ENCODE measurements at regions not wholly inside any gene's neighbourhood (a gene's known extent, or its start where the extent isn't known, plus 50 kb on each side); places are given as distances from the start of the nearest gene placed in this dataset.

GRCh38 chr16:86426063-86426642 lies 84.2 kb upstream of the FOXF1 start:
- no TSS peak for BruUV-seq (replicated peaks)

More at GRCh38 chr16:86426063-86426642, 84.2 kb upstream of the FOXF1 start:
- no peaks in the 10 kb centered on the region for H3K9me3 ChIP-seq (ENCODE audit: control insufficient read depth in 1 of 2, insufficient read depth in 1 of 2, low read depth in 1 of 2, low read length in 2 of 2)
- ChIA-PET POLR2A (no interaction called here), CTCF (no interaction called here), RAD21 (ENCODE audit: low non-redundant PET in 1 of 2, low total read pairs in 2 of 2, uncharacterized antibody in 2 of 2, unreplicated experiment in 2 of 2) (interaction anchor here in 1 of 2 experiments (1.1 kb wide), 1 partner anchor 173 kb away, joined by 3 read pairs; no protein-coding TSS in a partner anchor)
- no peaks in the 10 kb centered on the region for H3K36me3 ChIP-seq (ENCODE audit: control insufficient read depth in 1 of 2, insufficient read depth in 2 of 2, low read length in 2 of 2)
- H3K9ac ChIP-seq (ENCODE audit: low read length) = no peak overlapping the region
- no peak for TF ChIP-seq SIN3A (IDR thresholded peaks at IDR 0.05; ENCODE audit: low read depth)
- TF ChIP-seq CEBPB (IDR thresholded peaks at IDR 0.05; ENCODE audit: low read depth) = no peak
- TF ChIP-seq POLR2A (IDR thresholded peaks at IDR 0.05; ENCODE audit: borderline replicate concordance, extremely low read depth, insufficient read depth, insufficient read length) = no peak
- no peak for TF ChIP-seq MAX (IDR thresholded peaks at IDR 0.05)
- no peak for TF ChIP-seq EGR1 (IDR thresholded peaks at IDR 0.05; ENCODE audit: low read depth)
- TF ChIP-seq SP1 (IDR thresholded peaks at IDR 0.05; ENCODE audit: low read depth) = no peak
- TF ChIP-seq ZFX (IDR thresholded peaks at IDR 0.05) = no peak
- no peak for TF ChIP-seq FOSL1 (IDR thresholded peaks at IDR 0.05; ENCODE audit: low read depth)
- TF ChIP-seq POLR2AphosphoS5 (IDR thresholded peaks at IDR 0.05; ENCODE audit: low read depth, low read length) = no peak
- no peak for TF ChIP-seq EZH2 (IDR thresholded peaks at IDR 0.05)
- TF ChIP-seq REST (IDR thresholded peaks at IDR 0.05; ENCODE audit: low read depth) = no peak
- no peak for TF ChIP-seq SRF (IDR thresholded peaks at IDR 0.05; ENCODE audit: low read depth)
- TF ChIP-seq EZH2phosphoT487 (IDR thresholded peaks at IDR 0.05; ENCODE audit: borderline replicate concordance) = no peak
- intact Hi-C loops (cut with micrococcal nuclease) = no loop called here
- no peaks in the 10 kb centered on the region for H3K27me3 ChIP-seq (ENCODE audit: insufficient read depth, low read length)
- peaks cover 11 to 18% of the 10 kb centered on the region in 2 experiments for H3K4me1 ChIP-seq (ENCODE audit: control insufficient read depth in 1 of 2, insufficient read depth in 2 of 2, low read length in 2 of 2)
- H3K4me2 ChIP-seq (ENCODE audit: low read length) = no peak overlapping the region
- ATAC-seq = no peak
- H3K27ac ChIP-seq (ENCODE audit: low read depth, low read length) = no peak overlapping the region
- no peak overlapping the region for H2AFZ ChIP-seq (ENCODE audit: low read depth, low read length, poor library complexity, severe bottlenecking)
- no peak for DNase-seq (ENCODE audit: low read depth, low spot score)
- H4K20me1 ChIP-seq (ENCODE audit: insufficient read depth) = no peaks in the 10 kb centered on the region
- no peak overlapping the region for H3K4me3 ChIP-seq (replicated peaks in 1 of 2; ENCODE audit: low read depth in 1 of 2, low read length in 2 of 2)
- H3K9me2 ChIP-seq (ENCODE audit: insufficient read depth) = no peaks in the 10 kb centered on the region
- no peaks in the 10 kb centered on the region for H3K79me2 ChIP-seq (ENCODE audit: insufficient read depth, low read length)
